Activated T-helper 9 cell treated with anti-CD3 and anti-CD28 coated beads, Interleukin-2, amount 50 U/mL, for 16 hours (primary cell): ENCODE measurements at regions not wholly inside any gene's neighbourhood (a gene's known extent, or its start where the extent isn't known, plus 50 kb on each side); places are given as distances from the start of the nearest gene placed in this dataset.

Experiments
- DNase-seq: peaks from one replicate; pipeline ENCODE4 v3.0.0-alpha.2; 2020; ENCODE audit warnings: low read depth

DNA sequence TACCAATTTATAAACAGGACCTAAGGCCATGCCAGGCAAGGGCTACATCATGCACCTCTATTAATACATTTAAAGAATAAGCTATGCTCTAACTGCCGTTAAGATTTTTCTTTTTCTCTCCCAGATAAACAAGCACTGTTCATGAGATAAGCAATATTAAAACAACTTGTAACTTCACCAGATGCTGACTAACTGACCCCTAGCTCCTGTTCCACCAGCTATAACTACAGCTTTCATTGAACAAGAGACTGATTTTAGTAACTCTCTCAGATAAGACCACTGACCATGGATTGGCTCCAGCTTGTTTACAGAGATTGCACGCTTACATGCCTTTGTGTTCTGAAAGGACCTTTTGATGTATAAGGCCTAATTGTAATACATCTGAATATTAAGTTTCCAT is 540.7 kb upstream of the NECTIN3 start:
- no peak for DNase-seq

DNA sequence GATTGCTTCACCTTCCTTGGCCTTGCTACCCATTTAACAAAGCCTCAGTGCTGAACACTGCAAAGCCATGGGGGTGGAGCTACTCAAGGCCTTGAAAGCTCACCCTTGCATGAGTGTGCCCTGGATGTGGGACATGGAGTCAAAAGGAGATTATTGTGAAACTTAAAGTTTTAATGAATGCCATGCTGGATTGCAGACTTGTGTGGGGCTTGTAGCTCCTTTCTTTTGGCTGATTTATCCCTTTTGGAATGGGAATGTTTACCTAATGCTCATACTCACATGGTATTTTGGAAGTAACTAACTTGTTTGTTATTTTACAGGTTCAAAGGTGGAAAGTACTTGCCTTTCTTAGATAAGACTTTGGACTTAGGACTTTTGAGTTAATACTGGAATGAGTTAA is 538.5 kb upstream of the NECTIN3 start:
- no peak for DNase-seq

DNA sequence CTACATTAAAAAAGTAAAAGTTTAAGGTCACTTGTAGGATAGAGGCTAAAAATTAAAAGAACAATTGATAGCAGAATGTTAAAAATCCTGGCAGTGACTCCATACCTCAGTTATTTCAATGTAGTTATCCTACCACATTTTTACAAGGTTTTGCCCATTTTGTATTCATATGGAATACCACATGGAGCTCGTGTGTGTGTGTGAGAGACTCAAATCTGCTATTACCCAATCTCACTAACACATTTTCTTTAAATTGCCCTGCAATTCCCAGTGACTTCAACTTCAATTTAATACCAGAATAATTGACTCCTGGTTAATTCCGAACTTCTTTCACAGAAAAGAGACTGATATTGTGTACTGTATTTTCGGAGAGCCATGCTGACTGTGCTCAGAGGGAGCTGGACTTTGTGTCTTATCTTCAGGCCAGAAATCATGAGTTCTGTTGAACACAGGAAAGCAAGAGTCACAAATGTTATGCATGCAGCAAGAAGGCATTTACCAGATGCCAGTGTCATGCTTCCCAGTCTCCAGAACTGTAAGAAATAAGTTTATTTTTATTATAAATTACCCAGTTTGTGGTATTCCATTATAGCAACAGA is 529.0 kb upstream of the NECTIN3 start:
- no peak for DNase-seq

DNA sequence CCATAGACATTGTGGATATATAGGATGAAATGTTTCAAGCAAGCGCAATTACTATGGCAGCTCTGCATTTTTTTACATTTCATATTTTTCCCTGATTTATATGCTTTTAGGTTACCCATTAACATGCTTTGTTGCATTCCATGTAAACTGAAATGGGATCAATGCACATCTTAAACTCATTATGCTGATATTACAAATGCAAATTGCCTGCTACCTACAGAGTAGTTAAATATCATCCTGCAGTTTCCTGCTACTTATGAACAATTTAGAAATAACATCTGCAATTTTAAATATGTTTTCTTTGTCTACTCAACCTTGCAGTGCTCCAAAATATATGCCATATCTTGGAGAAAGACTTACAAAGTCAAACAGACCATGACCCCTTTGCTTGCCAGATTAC is 526.9 kb upstream of the NECTIN3 start:
- no peak for DNase-seq

DNA sequence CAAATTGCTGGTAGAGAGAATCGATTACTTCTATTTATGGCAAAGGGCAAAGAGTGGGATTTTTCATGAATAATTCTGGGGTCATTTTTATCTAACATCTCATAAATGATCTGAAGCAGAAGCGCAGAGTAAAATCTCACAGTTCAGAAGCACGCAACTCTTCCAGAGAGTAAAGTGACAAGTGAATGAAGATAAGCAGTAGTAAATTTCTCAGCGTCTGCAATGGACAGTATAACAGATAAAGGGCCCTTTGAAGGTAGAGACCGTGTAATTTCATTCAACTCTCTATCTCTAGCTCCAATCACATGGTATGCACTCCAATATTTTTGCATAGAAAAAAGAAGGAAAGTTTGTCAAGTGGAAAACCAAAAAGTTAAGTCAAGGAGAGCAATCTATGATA is 521.1 kb upstream of the NECTIN3 start:
- DNase-seq = no peak

DNA sequence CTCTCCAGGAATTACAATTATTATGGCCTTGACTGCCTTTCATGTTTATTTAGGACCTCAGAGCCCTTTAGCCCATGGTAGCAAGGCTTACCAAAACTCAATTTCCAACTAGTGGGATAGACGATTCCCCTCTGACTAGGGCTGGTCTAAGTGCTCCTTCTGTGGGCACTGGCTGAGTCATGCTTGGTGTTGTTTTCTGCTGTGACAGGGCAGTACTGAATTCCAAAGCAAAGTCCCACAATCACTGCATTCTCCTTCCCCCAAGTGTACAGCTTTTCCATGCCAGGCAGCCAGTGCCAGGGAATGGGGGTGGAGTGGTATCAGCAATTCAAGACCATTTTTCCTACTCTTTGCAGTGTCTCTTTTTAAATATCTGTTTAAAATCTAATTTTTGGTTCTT is 509.0 kb upstream of the NECTIN3 start:
- DNase-seq = no peak

DNA sequence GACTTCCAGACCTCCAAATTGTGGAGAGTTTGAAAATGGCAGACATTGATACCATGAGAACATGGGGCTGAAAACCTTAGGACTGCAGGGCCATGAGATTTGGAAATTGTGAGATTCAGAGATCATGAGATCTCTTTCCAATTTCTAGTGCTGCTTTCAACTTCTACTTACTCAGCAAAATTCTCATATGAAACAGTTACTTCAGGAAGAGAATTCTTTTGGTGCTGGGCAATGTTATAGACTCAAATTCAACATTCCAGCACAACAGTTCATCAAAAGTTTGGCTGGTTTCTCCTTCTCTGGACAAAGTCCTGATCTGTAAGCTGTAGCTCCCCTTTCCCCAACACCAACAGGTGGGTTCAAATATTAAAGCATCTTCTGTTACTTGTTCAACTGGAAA is 506.9 kb upstream of the NECTIN3 start:
- no peak for DNase-seq

DNA sequence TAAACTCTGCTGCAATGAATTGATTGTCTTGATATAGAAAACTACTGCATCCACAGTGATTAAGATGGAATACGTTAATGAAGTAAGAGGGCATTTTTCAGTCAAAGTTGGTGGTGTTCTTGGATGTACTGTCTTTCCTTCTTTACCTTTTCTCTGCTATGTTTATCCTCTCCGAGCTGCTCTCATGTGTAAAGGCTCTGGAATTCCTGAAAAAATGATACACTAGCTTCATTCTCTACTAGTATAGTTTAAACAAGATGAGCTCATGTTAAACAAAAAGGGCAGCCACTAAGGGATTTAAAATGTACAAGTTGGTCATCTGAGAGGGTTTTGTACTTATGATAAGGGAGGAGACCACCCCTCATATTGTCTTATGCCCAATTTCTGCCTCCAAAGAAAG is 504.6 kb upstream of the NECTIN3 start:
- DNase-seq = no peak

DNA sequence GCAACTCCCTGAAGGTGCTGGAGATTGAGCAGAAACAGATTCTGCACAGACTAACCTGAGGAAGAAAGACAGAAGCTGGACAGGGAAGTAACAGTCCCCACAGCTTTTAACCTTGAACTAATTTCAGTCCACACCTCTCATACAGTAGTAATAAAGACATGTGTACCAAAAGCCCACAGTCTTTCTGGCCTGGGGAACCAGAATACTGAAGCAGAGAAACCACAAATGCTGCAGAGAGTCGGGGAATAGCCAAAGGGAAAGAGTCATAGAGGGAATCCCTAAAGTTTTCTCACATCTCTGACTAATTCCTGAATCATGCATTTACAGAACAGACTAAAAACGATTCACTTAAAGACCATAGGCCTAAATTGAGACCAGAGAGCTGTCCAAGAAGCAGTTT is 503.4 kb upstream of the NECTIN3 start:
- DNase-seq = no peak

DNA sequence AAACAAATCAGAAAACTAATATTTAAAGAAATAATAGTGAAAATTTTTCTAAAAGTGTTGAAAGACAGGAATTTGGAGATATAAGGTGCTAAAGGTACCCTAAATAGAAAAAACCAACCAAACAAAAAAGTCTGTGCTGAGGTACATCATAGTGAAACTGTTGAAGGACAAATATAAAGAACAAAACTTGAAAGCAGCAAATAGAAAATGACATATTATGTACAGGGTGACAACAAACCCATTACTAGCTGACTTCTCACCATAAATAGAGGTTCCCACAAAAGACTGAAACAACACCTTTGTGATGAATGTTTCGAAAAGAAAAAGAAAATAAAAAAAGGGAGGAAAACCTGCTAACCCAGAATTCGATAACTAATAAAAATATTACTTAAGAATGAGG is 502.5 kb upstream of the NECTIN3 start:
- no peak for DNase-seq

DNA sequence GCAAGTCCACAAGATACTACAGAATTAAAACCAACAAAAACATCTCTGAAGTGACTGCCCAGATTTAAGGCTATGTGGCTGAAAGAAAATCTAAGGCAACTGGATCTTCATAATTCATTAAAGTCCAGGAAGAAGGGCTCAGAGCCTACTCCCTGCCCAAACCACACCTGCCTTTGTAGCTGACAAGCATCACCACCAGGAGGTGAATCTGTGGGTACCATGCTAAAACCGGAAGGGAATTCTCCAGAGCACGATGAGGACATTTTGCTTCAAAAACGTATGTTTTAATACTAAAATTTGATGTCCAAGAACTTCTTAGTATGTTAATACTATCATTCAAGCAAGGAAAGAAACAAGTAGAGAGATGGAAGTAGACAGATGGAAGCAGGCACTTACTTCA is 495.9 kb upstream of the NECTIN3 start:
- DNase-seq = no peak

DNA sequence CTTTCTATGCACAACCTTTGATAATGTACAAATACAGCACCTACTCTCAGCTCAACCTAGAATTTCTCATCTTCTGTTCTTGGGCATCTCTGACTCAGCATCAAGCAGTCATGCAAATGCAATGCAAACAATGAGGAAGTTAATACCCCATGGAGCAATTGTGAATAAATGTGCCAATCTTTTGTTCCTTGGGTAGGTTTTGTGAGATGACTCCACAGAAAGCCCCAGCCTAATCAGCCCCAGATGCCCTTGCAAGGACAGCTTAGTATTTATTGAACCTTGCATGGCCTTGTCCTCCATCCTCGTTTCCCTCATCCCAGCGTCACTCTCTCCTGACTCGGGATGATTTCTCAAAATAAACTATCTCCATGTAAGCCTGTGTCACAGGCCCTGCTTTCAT is 494.7 kb upstream of the NECTIN3 start:
- no peak for DNase-seq

DNA sequence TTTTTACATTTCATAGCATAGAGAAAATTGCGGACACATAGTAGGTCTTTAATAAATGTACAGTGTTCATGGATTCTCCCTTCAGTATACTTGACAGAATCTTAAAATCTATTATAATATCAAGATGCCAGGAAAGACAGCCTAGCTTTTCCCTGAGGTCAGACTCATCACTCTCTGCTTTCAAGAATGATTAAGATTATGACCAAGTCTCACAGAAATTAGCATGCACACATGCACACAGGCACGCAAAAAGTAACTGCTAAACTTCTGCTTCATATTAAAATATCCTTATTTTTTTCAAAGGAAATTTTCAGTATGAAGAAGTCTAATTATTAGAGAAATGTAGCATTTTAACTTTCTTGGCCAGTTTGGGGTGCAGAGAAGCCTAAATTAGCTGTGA is 493.8 kb upstream of the NECTIN3 start:
- no peak for DNase-seq

DNA sequence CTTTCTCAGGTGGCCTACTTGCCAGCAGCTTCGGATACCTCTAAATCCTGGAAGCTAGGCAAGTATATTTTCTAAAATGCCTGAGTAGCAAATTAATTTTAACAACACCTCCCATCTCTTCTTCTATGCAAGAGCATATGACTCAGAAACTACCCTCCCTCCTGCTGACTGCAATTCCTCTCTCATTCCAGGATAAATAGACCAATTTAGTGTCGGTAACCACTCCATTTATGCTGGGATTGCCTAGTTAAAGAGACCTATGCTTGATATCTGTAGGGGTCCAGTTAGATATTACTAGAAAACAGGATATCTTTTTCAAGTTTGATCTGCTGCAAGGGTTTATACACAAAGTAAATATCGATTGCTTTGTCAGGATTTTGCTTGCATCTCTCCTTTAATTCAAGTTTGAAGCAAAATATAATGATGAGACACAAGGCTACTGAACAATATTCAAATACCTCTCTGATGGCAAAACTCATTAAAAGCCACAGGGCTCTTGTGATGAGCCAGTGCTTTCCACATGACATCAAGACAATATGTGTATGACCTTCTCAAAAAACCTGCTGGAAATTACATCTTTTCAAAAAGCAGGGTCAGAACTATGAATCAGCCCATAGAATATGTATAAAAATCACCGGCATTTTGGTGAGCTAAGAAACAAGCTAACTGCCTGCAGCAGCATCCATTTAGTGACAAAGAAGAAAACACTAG is 491.6 kb upstream of the NECTIN3 start:
- no peak for DNase-seq

DNA sequence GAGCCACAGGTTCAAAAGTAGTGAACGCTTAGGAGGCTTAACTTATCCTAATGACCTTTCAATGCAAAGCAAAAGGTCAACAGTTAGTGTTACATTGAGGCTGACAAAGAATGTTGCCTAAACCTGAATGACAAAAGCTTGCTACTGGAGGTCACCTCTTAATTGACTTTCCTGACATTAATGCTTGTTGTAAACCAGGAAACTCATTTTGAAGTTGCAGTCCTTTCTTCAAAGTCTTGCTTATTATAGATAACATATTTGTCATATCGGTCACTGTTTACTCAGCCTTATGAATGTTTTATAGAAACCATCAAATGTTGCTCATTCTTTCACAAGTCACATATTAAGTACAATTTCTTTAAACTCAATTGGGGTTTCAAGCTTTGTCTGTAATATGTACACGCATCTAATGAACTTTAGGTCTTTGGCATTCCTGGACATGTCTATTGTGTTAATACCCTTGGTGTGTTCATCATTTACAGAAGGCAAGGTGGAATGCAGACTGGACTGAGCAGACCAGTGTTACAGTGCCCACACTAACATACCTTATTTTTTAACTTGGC is 488.2 kb upstream of the NECTIN3 start:
- no peak for DNase-seq

DNA sequence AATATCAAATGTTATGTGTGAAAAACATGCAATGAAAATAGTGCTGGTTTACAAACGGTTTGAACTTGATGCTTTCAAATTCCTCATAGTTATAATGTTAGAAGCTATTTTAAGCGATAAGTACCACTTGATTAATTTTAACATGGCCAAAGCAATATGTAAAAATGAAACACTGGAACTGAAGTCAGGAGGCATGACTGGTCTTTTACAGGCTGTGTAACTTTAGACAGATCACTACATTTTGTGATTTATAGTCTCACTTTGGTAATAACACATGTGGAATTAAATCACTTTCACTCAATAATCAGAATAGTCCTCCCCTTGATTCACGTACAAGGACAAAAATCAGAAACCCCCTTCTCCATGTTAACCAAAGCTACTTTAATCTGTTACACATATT is 482.7 kb upstream of the NECTIN3 start:
- no peak for DNase-seq

DNA sequence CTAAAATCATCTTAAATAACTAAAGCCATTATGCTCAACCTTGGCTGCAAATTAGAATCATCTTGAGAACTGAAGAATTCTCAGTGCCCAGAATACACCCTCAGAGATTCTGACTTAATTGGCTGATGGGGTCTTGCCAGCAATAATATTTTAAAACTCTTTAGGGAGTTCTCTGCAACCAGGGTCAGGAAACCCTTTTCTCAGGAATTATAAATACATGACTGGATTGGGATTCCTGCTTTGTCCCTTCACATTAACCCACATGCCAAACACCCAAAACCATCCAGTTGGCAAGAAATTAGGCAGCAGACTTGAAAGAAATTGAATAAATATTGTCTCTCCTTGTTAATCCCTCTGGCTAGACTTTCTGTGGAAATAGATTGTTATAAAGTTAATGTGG is 482.3 kb upstream of the NECTIN3 start:
- no peak for DNase-seq

DNA sequence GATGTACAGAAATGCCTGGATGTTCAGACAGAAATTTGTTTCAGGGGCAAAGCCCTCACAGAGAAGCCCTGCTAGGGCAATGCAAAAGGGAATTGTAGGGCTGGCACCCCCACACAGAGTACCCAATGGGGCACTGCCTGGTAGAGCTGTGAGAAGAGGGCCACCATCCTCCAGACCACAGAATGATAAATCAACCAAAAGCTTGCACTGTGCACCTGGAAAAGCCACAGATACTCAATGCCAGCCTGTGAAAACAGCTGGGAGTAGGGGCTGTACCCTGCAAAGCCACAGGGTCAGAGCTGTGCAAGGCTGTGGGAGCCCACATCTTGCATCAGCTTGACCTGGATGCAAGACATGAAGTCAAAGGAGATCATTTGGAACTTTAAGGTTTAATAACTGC is 477.9 kb upstream of the NECTIN3 start:
- DNase-seq = no peak

DNA sequence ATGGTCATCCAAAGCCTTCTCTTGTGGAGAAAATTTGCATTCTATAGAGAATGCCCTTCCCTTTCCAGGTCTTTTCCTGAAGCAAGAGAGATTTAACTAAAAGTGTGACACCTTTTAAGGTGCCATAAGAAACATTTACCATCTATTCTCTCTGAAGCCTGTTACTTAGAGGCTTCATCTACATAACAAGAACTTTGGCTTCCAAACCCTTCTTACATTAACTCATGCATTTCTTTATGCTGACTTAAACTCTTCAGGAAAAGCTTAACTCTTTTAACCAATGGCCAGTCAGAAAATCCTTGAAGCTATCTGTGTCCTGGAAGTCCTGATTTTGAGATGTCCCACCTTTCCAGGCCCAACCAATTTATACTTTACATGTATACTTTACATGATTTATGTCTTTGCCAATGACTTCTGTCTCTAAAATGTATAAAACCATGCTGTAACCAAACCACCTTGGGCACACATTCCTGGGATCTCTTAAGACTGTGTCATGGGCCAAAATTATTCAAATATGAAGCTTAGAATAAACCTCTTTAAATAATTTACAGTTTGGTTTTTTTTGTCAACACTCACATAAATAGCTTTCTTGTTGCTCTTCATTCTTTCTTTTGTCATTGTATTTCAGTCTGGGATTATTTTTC is 472.6 kb upstream of the NECTIN3 start:
- no peak for DNase-seq

DNA sequence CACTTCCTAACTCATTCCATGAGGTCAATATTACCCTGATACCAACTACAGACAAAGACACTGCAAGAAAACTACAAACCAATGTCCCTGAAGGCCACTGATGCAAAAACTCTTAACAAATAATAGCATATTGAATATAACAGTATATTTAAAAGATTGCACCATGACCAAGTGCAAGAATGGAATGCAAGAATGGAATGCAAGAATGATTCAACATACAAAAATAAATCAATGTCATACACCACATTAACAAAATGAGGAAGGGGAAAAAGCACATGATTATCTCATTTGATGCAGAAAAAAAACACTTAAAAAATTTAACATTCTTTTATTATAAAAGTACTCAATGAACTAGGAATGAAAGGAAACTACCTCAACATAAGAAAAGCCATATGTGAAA is 463.1 kb upstream of the NECTIN3 start:
- DNase-seq = no peak

DNA sequence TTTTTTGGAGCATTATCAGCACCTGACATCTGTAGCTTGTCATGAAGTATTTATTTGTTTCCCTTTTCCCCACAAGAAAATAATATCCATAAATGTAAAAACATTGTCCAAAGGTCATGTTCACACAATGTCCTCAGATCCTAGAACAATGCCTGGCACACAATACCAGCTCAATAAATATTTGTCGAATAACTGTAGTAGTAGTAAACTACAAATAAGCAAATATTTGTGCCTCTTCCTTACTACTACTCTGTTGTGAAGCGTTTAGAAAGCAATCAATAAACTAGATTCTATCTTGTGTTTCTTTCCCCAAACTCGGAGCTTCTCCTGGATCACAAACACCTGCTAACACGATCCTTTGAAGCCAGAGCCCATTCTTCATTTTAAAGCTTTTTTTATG is 459.6 kb upstream of the NECTIN3 start:
- DNase-seq = no peak

DNA sequence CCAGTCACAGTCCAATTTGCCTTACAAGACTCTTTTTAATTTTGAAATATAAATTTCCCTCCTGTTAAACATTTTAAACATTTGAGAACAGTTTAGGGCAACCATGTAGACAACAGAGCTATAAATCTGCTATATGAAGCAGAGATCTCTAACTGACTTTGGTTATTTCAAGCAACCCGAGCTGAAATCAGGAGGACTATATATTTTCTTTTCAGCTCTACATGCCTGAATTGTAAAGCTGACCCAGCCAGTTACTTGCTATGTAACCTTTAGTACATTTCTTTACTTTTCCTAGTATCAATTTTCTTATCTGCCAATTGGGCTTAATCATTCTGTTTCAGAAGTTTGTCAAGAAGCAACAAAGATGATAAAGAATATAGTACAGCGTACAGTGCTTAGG is 457.4 kb upstream of the NECTIN3 start:
- DNase-seq = no peak

DNA sequence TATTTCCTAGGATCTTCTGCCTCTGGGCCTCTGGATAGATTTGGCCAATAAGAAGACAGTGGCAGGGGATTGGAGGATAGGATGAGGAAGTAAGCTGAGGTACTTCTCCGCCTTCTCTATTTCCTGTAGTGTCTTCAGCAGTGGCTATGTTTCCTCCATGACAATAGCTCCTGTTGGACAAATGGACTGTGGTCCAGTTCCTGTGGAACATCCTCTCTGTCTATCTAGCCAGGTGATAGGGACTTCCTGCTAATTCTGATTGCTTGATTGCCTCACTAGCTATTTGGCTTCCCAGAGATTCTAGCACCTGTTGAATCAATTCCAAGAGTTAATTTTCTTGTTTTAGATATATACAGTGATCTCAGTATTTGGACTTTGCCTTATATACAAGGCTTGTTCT is 456.2 kb upstream of the NECTIN3 start:
- DNase-seq = no peak
